OCI-M1 (cell line): ENCODE measurements at regions not wholly inside any gene's neighbourhood (a gene's known extent, or its start where the extent isn't known, plus 50 kb on each side); places are given as distances from the start of the nearest gene placed in this dataset.

Source experiments
- DNase-seq: peaks from one replicate; lab custom pipeline; 2025; lab: John Stamatoyannopoulos, UW

DNA sequence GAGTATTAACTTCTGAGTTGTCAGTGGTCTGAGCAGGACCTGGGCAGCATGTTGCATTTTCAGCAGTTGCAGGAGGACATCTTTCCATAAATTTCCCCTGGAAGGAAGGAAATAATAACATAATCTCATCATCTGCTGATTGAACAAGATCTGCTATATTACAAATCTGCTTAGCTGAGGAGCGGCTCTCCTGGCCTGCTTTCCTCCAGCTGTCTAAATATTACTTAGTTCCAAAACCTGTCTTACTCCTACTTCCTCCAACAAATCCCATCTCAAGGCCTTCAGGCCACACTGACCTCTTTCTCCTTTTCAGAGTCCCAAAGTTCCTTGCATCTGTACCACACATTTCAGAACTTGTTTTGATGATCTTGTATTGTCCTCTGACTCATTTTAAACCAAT is 364.4 kb upstream of the MCTP2 start:
- DNase-seq = no peak

DNA sequence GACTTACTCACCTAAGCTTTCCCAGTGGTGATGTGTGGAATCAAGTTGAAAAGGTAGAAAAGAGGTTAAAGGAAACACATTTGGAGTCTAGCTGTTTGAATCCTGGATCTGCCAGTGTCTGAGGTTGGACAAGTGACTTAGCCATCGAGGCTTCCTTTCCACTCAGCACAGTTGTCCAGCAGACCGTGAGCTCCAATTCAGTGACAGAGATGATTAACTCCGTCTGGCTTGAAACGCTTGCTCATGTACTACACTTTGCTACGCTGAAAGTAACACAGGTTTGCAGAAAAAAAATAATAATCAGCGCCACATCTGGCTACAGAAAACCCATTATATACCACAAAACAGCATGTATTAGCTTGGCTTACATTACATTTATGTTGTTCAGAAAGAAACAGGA is 364.9 kb upstream of the MCTP2 start:
- DNase-seq = no peak

DNA sequence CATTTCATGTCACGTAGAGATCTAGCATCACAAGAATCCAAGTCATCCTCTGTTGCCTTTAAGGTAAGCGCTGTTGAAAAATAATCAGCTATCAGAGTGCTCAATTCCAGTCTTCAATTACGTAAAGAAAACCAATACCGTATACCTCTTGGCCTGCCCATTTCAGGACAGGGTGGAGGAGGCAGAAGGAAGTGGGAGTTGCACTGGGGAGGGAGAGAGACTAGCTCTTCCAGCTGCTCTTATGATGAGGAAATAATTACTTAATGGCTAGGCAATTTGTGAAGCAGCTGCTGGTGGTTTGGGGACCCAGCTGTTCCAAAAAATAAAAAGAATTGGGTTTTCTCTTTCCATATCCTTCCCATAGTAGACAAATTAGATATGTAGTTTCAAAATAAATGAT is 365.8 kb upstream of the MCTP2 start:
- DNase-seq = no peak

DNA sequence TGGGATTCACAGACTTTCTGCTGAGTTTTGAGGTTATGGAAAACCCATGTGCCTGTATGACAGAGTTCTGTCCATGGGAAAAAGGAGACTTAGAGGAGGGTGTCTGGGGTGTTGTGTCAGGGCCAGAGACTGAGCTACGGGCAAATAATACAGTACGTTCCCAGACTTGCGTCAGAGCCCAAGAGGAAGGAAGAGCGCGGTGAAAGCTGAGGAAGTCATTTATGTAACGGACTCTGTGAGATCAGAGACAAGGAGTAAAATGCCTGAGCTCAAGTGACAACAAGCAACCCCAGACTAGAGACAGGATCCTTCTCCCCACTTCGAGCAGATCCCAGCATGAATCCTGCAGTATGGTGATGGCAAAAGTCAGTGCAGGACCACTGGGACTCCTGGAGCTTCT is 368.6 kb upstream of the MCTP2 start:
- peak; percentile 2 for DNase-seq

DNA sequence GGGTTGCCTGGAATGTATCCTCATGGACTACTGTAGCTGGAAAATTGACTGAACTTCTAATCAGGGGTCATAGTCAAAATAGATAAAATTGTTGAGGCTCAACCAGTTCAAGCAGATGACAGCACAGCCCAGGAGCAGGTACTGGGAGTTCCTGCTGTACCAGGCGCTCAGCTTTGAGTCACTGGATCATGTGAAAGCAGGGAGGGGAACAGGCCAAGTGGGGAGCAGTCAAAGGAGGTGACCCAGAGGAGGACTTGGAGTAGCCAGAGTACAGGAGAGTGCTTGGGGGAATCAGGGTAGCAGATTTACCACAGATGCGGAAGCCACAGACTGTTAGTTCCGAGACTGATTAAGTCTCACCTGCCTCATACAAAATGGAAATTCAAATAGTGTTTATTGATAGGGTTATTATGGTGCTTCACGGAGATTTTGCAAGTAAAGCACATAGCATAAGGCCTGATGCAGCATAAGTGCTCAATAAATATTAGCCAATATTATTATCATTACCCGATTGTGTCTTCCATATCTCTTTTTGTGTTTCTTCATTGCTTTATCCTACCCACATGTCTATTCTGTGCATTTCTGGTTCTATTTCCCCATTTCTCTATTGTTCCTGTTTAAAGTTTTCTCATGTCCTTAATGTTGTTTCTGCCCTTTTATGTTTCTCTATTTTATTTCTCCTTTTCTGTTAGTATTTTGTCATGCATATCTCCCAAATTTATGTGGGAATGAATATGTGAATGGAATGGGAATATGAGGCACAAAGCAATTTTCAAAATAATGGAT is 369.2 kb upstream of the MCTP2 start:
- DNase-seq = no peak

DNA sequence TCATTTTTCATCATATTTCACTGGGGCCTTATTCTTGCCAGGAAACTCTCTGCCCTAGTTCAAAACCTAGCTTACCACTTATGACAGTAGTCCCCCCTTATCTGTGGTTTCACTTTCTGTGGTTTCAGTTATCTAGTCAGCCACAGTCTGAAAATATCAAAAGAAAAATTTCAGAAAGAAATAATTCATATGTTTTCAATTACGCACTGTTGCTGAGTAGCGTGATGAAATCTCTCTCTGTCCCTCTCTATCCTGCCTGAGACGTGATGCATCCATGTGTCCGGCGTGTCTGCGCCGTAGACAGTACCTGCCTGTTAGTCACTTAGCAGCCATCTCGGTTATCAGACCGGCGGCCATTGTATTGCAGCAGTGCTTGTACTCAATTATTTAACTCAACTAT is 369.9 kb upstream of the MCTP2 start:
- DNase-seq = peak; percentile 80

DNA sequence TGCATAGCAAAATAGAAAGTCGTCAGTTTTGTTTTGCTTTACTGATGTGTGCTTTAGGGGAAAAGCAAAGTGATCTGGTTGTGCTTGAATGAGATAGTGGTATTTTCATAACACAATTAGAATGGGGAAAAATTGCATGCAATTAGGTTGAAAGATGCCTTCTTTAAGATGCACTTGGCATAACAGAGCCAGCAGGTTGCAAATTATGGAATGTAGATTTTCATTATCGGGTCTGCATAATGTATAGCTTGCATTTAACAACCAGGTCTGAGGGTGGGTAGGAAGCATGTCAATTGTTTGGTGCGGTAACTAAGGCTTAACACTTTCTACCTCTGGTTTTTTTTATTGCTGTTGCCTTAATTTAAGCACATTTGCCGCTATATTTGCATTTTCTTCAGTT is 370.7 kb upstream of the MCTP2 start:
- no peak for DNase-seq

DNA sequence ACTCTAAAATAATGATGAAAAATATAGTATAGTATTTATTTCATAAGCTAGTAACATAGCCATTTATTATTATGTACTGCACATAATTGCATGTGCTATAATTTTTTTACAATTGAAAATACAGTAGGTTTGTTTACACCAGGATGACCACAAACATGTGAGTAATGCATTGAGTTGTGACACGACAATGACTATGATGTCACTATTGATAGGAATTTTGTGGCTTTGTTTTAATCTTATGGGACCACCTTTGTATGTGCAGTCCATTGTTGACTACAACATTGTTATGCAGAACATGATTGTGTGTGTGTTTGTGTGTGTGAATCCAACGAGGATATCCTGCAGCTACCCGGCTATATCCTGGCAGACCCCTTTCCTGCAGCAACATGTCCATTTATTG is 372.2 kb upstream of the MCTP2 start:
- DNase-seq = no peak

DNA sequence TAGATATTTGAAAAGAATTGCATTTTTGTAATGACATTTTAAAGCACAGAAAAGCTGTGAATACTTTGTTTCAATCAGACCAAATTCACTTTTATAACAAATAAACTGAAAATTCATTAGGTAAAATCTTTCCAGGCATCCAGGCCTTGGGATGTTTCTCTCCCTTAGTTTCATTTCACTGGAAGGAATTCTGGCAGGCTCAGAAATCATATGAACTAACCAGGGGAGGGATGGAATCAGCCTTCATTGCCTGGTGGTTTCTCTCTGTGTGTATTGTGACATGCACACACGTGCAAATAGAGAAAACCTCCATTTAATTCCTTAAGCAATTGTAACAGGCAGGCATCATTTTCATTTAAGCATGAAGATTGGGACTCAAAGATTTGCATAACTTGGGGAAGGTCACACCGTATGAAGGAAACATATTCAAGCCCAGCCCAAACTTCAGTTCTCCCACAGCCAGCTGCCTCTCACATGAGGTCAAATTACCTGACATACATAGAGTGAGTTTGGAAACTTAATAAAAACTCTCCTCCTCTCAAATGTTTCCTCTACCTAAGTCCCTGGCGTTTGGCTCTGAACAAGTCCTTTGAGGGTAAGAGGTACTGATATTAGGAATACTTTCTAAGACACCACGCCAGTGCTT is 376.1 kb upstream of the MCTP2 start:
- DNase-seq = no peak

DNA sequence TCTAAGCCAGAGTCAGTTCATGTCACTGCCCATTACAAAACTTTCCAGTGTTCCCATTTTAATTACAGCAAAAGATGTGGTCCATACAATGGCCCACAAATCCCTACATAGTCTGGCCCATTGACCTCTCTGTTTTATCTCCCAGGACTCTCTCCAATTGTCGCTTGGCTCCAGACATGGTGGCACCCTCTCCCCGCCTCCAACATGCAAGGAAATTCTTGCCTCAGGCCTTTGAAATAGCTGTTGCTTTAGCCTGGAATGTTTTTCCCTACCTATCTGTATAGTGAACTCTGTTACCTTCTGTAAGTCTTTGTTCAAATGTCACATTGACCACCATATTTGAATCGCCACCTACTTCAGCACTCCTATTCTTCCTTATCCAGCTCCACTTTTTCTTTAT is 377.3 kb upstream of the MCTP2 start:
- DNase-seq = no peak

DNA sequence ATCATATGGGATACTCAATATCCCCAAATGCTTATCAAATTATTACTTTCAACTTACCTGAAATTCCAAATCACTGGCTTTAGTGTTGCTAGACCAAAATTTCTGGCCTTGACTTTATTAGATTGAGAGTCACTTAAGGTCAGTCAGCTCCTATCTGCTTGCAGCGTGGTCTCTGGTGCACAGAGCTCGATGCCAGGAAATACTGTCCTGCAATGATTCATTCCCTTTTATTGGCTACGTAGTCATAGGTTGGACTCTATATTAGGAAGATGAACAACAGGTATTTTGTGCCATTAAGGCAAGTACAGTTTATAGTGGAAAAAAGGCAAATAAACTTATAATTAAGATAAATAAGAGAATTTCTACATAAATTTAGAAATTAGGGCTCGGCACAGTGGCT is 378.6 kb upstream of the MCTP2 start:
- DNase-seq = no peak

DNA sequence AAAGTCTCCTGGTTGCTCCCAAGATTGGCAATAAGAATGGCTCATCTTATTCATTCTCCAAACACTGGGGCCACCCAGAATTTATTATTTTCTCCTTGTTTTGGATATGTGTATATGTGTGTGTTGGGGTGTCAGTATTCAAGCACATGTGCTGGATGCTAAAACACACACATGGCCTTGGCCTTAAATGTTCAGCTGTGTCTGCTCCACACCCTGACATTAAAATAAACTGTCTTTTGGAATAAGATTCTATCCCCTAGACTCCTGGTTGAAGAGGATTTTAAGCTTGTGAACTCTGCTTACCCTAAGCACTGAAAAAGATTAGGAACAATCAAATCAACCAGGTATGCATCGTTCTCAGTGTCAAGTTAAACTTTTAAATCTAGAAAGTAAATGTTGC is 382.9 kb upstream of the MCTP2 start:
- no peak for DNase-seq

DNA sequence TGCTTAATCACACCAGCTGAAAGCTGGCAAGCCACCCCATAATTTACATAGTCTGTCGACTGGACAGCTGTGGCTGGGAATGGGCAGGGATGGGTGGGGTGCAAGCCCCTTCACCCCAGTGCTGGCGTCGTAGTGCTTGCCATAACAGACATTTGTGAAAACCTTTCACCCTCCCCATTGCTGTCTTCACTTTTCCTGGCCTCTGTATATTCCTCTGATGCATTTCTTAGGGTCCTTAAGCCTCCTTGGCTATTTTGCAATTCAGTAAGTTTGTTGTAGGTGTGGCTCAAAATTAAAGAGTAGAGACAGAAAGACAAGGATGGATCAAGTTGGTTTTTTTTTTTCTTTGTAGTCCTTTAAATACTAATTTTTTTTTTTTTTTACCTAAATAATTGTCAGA is 383.3 kb upstream of the MCTP2 start:
- DNase-seq = no peak

DNA sequence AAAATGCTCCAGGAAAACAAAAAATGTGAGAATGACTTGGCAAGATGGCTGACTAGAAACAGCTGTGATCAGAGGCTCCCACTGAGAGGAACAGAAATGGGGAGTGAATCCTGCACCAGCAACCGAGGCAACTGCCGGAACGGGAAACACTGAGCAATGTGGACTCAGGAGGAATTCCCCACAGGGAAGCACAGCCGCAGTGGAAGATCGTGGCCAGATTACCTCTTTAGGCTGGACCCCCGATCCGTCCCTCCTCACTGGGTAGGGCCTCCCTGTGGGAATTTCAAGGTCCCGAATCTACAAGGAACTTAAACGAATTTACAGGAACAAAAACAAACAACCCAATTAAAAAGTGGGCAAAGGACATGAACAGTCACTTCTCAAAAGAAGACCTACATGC is 385.2 kb upstream of the MCTP2 start:
- no peak for DNase-seq

DNA sequence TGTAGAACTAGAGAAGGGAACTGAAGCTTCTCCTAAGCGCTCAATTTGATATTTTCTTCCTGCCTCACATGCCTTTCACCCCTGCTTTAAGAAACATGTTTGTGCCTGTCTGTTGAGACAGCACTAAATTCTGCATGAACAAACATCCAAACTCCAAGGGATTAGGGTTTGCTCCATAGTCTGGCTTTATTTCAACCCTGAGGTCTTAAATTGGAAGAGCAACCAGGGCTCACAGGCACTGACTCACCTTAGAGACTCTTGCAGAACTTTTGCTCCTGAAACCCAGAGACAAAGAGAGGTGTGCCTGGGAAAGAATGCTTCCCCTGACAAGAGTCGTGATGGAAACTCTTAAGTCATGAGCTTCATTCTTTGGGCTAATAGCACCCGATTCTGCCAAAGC is 393.9 kb upstream of the MCTP2 start:
- DNase-seq = no peak

DNA sequence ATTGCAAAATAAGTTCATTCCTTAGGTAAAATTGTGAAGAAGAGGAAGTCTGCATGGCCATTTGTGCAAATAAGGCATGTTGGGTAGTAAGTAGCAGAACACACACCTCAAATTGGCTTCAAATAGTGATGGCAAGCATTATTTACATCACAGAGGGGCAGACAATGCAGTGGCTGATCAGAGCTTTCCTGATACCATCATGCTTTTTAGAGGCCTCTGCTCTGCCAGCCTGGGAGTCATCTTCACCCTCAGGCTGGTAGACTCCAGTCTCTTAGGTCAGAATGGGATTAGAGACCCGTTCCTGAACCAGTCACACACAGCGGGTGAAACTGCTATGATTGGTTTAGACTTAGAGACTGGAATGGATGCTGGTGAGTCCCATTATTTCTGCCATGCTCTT is 396.0 kb upstream of the MCTP2 start:
- DNase-seq = no peak

DNA sequence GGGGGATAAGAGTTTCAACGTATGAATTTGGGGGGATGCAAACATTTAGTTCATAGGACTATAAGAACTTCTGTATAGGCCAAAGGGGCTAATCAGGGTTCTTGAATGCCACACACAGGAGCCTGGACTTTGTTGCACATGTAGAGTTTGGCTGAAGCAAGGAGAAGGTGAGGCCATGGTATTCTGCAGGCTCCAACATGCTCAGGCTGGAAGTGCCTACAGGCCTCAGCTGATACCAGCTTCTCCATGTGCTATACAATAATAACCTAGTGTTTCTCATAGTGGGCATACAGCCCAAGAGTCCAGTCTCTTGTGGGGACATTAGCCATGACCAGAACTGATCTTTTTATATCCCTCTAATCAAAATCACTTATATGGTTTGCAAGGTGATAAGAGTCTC is 399.7 kb upstream of the MCTP2 start:
- DNase-seq = no peak

DNA sequence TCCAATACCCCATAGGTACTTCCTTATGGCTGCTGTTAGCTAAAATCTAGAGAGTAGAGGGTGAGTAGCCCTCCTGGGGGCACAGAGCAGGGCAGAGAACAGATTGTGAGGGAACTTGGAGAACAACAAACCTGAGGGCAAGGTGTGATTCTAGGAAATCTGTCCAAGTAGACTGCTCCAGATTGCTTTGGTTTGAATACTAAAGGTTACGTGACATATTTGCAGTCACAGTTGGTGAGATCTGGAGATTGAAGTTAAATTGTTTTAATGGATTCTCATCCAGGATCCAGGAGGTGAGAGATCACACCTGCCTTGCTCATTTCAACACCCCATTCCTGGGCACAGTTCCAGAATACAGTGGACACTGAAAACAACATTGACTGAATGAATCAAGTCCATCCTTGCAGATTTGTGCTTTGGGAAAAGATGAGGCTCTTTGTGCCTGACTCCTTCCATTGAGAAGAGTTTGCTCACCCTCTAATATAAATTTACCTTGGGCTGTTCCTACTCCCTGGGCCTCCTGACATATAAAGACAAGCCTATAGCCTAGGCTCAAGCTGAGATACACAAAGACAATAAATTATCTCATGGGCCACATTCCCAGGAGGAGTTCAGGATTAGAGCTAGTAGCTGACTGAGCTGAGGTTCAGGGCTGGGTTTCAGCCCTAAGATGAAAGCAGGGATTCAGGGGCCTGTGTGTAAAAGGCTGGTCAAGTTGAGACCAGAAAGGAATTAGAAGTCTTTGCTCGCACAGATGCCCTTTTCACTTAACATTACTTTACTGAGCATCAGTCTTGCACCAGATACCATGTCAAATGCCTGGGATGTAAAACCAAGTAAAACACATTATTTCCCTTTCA is 400.9 kb upstream of the MCTP2 start:
- DNase-seq = no peak

DNA sequence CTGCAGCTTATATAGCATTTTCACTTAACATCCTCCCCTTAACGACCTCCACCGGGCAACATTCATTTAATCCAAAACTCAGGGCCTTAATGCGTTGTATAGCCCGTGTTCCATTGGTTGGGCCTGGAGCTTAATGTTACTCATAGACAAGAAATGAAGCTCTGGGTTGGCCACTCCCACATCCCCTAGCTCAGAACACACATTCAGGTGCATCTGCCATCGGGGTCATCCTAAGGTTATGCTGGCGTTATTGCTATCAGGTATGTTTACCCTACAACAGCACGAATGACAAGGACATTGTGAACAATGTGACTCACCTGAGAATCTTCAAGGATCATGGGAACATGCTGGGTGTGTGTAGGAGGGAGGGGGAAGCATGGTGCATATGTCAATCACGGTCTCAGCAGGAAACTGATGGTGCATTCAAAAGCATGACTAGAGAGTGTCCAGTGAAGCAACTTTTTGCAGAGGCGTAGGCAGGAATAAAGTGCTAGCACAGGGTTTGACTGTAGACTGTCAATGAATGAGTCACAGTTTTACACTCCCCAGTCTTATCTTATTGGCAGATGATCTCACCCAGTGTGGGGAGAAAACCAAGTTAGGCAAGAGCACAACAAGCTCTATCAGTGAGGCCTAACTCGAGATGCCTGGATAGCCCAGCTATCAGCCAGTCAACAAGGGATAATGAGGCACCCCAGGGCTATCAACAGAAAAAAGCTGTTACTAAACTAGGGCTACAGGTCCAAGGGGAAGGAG is 402.1 kb upstream of the MCTP2 start:
- peak; percentile 68 for DNase-seq

DNA sequence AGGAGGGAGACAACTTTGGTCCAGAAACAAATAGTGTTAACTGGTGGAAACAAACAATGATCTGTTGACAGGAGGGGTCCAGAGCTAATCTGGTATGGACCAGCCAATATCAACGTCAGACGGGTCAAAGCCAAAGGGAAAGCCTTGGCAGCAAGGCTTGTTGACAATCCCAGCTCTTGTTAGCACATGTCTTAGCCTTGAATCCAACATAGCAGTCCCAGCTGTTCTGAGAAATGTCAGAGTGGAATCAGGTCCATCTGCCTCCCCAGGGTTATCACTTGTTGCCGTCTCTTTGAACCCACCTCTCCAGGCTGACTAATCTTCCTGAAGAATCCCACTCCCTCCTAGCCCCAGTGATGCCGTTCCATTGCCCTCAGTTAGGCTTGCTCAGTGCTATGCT is 404.6 kb upstream of the MCTP2 start:
- no peak for DNase-seq

DNA sequence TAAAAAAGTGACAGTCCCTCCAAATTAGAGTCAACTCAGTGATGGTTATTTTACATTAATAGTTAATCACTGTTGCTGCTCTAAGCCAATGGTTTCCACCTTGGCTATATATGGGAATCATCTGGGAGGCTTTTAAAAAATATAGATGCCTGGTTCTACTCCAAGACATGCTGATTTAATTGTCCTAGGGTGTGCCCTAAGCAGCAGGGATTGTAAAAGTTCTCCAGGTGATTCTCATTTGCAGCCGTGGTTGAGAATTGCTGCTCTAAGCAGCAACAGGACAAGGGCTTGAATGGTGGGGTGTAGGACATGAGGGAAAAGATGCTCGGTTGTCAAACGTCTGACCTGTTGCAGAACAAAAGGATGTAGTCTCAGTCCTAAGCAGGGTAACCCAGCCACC is 405.1 kb upstream of the MCTP2 start:
- DNase-seq = no peak

DNA sequence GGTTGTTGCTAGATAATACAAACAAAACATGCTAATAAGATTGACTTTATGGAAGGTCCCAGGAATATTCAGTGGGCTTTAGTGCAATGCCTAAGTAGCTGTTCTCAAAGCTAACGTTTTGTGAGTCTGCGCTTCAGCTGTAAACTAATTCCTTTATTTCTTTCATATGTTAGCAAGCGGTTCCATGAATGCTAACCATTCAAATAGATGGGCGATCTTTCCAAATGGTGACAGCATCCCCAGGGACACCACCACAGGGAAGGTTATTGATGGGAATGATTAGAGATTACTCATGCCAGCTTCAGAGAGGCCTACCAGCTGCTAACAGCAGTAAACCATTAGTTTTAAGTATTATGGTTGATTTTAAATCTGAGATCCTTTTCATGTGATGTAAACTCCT is 405.7 kb upstream of the MCTP2 start:
- no peak for DNase-seq
